Mammary epithelial cell (primary cell): ENCODE measurements at regions not wholly inside any gene's neighbourhood (a gene's known extent, or its start where the extent isn't known, plus 50 kb on each side); places are given as distances from the start of the nearest gene placed in this dataset.

ENCODE experiments used
- CTCF ChIP-seq, 2 donors: IDR thresholded peaks in 1 of 2; conservative IDR thresholded peaks in 1 of 2; 2 replicates each; pipeline ENCODE4 v1.5.1; 2011 to 2012; ENCODE audit warnings: inconsistent platforms in 2 of 2, low read length in 2 of 2, mild to moderate bottlenecking in 2 of 2, control low read depth in 1 of 2, low read depth in 1 of 2; ENCODE audit not compliant: insufficient read depth in 1 of 2; ENCODE audit errors: extremely low read depth in 1 of 2
- EZH2 ChIP-seq: IDR thresholded peaks from 2 replicates; pipeline ENCODE4 v1.6.1; 2012; ENCODE audit warnings: low read length, inconsistent platforms, borderline replicate concordance

GRCh38 chr5:51657340-51658240 lies 274.3 kb downstream of the ISL1 start:
- no peak for TF ChIP-seq CTCF (conservative IDR thresholded peaks at IDR 0.05 in 1 of 2, IDR thresholded peaks at IDR 0.05 in 1 of 2; ENCODE audit: extremely low read depth in 1 of 2, insufficient read depth in 1 of 2, low read depth in 1 of 2, low read length in 2 of 2)
- no peak for TF ChIP-seq EZH2
